K562 (cell line): ENCODE measurements at regions not wholly inside any gene's neighbourhood (a gene's known extent, or its start where the extent isn't known, plus 50 kb on each side); places are given as distances from the start of the nearest gene placed in this dataset.

Source experiments
- BCOR ChIP-seq: fragments of 450-650 bp; IDR thresholded peaks from 2 replicates; pipeline ENCODE4 v1.6.1; 2016
- CREM ChIP-seq: IDR thresholded peaks from 2 replicates; pipeline ENCODE4 v1.6.1; 2014; ENCODE audit warnings: antibody characterized with exemption, low read depth
- CSDE1 ChIP-seq, 2 experiments: fragments of 450-650 bp; IDR thresholded peaks; 2 replicates each; pipeline ENCODE4 v1.6.1; 2016; ENCODE audit warnings: mild to moderate bottlenecking in 1 of 2
- FIP1L1 ChIP-seq: fragments of 200-400 bp; formaldehyde crosslinking; IDR thresholded peaks from 2 replicates; pipeline ENCODE4 v1.6.1; 2018; ENCODE audit warnings: mild to moderate bottlenecking, low read depth, low read length; ENCODE audit not compliant: poor library complexity, severe bottlenecking
- FOSL1 ChIP-seq: fragments of 200-800 bp; sonication (Bioruptor generic); conservative IDR thresholded peaks from 2 replicates; pipeline ENCODE4 v1.6.1; 2016; ENCODE audit warnings: missing genetic modification characterization, missing compliant biosample characterization
- HNRNPUL1 ChIP-seq: fragments of 200-400 bp; formaldehyde crosslinking; IDR thresholded peaks from 2 replicates; pipeline ENCODE4 v1.6.1; 2017; ENCODE audit warnings: low read length
- LCOR ChIP-seq: sonication (generic); formaldehyde crosslinking; IDR thresholded peaks from 2 replicates; pipeline ENCODE4 v1.8.0; 2022; ENCODE audit warnings: mild to moderate bottlenecking, missing genetic modification reagents
- MTF1 ChIP-seq: fragments of 250-450 bp; sonication (Bioruptor Pico); IDR thresholded peaks from 2 replicates; pipeline ENCODE4 v1.9.0; 2021; ENCODE audit warnings: moderate library complexity, mild to moderate bottlenecking, inconsistent platforms, borderline replicate concordance
- NFYB ChIP-seq: IDR thresholded peaks from 2 replicates; pipeline ENCODE4 v1.6.1; 2011; ENCODE audit warnings: mild to moderate bottlenecking, moderate library complexity; ENCODE audit not compliant: insufficient read length; ENCODE audit errors: extremely low read depth
- POLR2A ChIP-seq: fragments of 450-650 bp; conservative IDR thresholded peaks from 2 replicates; pipeline ENCODE4 v1.6.1; 2016
- RBM14 ChIP-seq: fragments of 200-400 bp; formaldehyde crosslinking; IDR thresholded peaks from 2 replicates; pipeline ENCODE4 v1.6.1; 2018; ENCODE audit warnings: low read depth, mild to moderate bottlenecking, low read length, moderate library complexity, borderline replicate concordance; ENCODE audit not compliant: insufficient read depth
- TAF15 ChIP-seq: fragments of 200-400 bp; formaldehyde crosslinking; IDR thresholded peaks from 2 replicates; pipeline ENCODE4 v1.6.1; 2017; ENCODE audit warnings: mild to moderate bottlenecking, low read depth, low read length, moderate library complexity
- TAL1 ChIP-seq: fragments of 450-650 bp; IDR thresholded peaks from 2 replicates; pipeline ENCODE4 v1.6.1; 2016; ENCODE audit warnings: mild to moderate bottlenecking
- TCF3 ChIP-seq: sonication (generic); formaldehyde crosslinking; IDR thresholded peaks from 2 replicates; pipeline ENCODE4 v1.4.0; 2020; ENCODE audit warnings: mild to moderate bottlenecking, missing genetic modification reagents
- U2AF1 ChIP-seq: fragments of 200-400 bp; formaldehyde crosslinking; optimal IDR thresholded peaks from 2 replicates; pipeline ENCODE3; 2017; ENCODE audit warnings: mild to moderate bottlenecking, low read depth, low read length, moderate library complexity
- ZKSCAN1 ChIP-seq: fragments of 150-350 bp; IDR thresholded peaks from 2 replicates; pipeline ENCODE4 v1.6.1; 2016; ENCODE audit warnings: low read depth, low read length
- ZNF165 ChIP-seq: fragments of 250-450 bp; sonication (Bioruptor Pico); IDR thresholded peaks from 2 replicates; pipeline ENCODE4 v1.4.0; 2020; ENCODE audit warnings: borderline replicate concordance
- ZNF253 ChIP-seq: fragments of 250-450 bp; sonication (Bioruptor Pico); conservative IDR thresholded peaks from 2 replicates; pipeline ENCODE4 v1.6.1; 2021; ENCODE audit warnings: mild to moderate bottlenecking
- ZNF584 ChIP-seq: fragments of 200-800 bp; sonication (Bioruptor generic); IDR thresholded peaks from 2 replicates; pipeline ENCODE4 v1.6.1; 2016; ENCODE audit warnings: low read depth, mild to moderate bottlenecking, missing genetic modification characterization, missing compliant biosample characterization
- TF ChIP-seq, protein P1 (sequence below): sonication (generic); formaldehyde crosslinking; IDR thresholded peaks from 2 replicates; pipeline ENCODE4 v1.8.0; 2022; ENCODE audit warnings: mild to moderate bottlenecking, missing genetic modification reagents
- TF ChIP-seq, protein P2 (sequence below): sonication (generic); formaldehyde crosslinking; IDR thresholded peaks from 2 replicates; pipeline ENCODE4 v1.8.0; 2023; ENCODE audit warnings: mild to moderate bottlenecking, missing genetic modification reagents
- TF ChIP-seq, protein P3 (sequence below): sonication (generic); formaldehyde crosslinking; IDR thresholded peaks from 2 replicates; pipeline ENCODE4 v1.9.0; 2022; ENCODE audit warnings: mild to moderate bottlenecking, missing genetic modification reagents
- TF ChIP-seq, protein P4 (sequence below): fragments of 250-450 bp; sonication (Bioruptor Pico); IDR thresholded peaks from 2 replicates; pipeline ENCODE4 v1.5.0; 2020; ENCODE audit warnings: mild to moderate bottlenecking, borderline replicate concordance
- TF ChIP-seq, protein P5 (sequence below): fragments of 450-650 bp; IDR thresholded peaks from 2 replicates; pipeline ENCODE4 v1.7.1; 2018; ENCODE audit warnings: mild to moderate bottlenecking, low read depth; ENCODE audit not compliant: partially characterized antibody

- TF ChIP-seq CREM = peak; percentile 32; the same call in 1 of the 2 replicates
- no peak for TF ChIP-seq TAF15
- peak; percentile 61 for TF ChIP-seq BCOR
- TF ChIP-seq, protein P1, sequence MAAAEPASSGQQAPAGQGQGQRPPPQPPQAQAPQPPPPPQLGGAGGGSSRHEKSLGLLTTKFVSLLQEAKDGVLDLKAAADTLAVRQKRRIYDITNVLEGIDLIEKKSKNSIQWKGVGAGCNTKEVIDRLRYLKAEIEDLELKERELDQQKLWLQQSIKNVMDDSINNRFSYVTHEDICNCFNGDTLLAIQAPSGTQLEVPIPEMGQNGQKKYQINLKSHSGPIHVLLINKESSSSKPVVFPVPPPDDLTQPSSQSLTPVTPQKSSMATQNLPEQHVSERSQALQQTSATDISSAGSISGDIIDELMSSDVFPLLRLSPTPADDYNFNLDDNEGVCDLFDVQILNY (CRISPR knock-in tag) = no peak
- TF ChIP-seq, protein P2, sequence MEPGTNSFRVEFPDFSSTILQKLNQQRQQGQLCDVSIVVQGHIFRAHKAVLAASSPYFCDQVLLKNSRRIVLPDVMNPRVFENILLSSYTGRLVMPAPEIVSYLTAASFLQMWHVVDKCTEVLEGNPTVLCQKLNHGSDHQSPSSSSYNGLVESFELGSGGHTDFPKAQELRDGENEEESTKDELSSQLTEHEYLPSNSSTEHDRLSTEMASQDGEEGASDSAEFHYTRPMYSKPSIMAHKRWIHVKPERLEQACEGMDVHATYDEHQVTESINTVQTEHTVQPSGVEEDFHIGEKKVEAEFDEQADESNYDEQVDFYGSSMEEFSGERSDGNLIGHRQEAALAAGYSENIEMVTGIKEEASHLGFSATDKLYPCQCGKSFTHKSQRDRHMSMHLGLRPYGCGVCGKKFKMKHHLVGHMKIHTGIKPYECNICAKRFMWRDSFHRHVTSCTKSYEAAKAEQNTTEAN (CRISPR knock-in tag) = no peak
- TF ChIP-seq FIP1L1 = no peak
- peak; percentile 22; the same call in 1 of the 2 replicates for TF ChIP-seq TAL1
- TF ChIP-seq FOSL1 (tag) = peak; percentile 56
- TF ChIP-seq POLR2A = no peak
- peak; percentile 32; the same call in 1 of the 2 replicates for TF ChIP-seq TCF3
- no peak for TF ChIP-seq ZNF253
- TF ChIP-seq HNRNPUL1 = no peak
- TF ChIP-seq, protein P3, sequence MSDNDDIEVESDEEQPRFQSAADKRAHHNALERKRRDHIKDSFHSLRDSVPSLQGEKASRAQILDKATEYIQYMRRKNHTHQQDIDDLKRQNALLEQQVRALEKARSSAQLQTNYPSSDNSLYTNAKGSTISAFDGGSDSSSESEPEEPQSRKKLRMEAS (CRISPR knock-in tag) = no peak
- no peak for TF ChIP-seq U2AF1
- TF ChIP-seq RBM14 = no peak
- TF ChIP-seq, protein P4, sequence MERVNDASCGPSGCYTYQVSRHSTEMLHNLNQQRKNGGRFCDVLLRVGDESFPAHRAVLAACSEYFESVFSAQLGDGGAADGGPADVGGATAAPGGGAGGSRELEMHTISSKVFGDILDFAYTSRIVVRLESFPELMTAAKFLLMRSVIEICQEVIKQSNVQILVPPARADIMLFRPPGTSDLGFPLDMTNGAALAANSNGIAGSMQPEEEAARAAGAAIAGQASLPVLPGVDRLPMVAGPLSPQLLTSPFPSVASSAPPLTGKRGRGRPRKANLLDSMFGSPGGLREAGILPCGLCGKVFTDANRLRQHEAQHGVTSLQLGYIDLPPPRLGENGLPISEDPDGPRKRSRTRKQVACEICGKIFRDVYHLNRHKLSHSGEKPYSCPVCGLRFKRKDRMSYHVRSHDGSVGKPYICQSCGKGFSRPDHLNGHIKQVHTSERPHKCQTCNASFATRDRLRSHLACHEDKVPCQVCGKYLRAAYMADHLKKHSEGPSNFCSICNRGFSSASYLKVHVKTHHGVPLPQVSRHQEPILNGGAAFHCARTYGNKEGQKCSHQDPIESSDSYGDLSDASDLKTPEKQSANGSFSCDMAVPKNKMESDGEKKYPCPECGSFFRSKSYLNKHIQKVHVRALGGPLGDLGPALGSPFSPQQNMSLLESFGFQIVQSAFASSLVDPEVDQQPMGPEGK = no peak
- peak; percentile 42 for TF ChIP-seq NFYB
- no peak for TF ChIP-seq CSDE1 (IDR thresholded peaks at IDR 0.05)
- TF ChIP-seq ZNF165 = no peak
- TF ChIP-seq ZKSCAN1 = no peak
- TF ChIP-seq MTF1 (CRISPR knock-in tag) = no peak
- TF ChIP-seq LCOR (CRISPR knock-in tag) = no peak
- peak; percentile 59; the same call in 1 of the 2 replicates for TF ChIP-seq ZNF584
- TF ChIP-seq, protein P5, sequence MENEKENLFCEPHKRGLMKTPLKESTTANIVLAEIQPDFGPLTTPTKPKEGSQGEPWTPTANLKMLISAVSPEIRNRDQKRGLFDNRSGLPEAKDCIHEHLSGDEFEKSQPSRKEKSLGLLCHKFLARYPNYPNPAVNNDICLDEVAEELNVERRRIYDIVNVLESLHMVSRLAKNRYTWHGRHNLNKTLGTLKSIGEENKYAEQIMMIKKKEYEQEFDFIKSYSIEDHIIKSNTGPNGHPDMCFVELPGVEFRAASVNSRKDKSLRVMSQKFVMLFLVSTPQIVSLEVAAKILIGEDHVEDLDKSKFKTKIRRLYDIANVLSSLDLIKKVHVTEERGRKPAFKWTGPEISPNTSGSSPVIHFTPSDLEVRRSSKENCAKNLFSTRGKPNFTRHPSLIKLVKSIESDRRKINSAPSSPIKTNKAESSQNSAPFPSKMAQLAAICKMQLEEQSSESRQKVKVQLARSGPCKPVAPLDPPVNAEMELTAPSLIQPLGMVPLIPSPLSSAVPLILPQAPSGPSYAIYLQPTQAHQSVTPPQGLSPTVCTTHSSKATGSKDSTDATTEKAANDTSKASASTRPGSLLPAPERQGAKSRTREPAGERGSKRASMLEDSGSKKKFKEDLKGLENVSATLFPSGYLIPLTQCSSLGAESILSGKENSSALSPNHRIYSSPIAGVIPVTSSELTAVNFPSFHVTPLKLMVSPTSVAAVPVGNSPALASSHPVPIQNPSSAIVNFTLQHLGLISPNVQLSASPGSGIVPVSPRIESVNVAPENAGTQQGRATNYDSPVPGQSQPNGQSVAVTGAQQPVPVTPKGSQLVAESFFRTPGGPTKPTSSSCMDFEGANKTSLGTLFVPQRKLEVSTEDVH = no peak
Observed at GRCh38 chr11:16408619-16409018, 52.3 kb upstream of the SOX6 start (continued).
